ENCODE measurements at regions not wholly inside any gene's neighbourhood (a gene's known extent, or its start where the extent isn't known, plus 50 kb on each side); places are given as distances from the start of the nearest gene placed in this dataset. TPM values are rescaled to one million over a fixed set of nuclear protein-coding genes. Genes with fewer than 3 reads are reported as not detected.

Small RNAs in the stretch of these regions (microRNA-seq; reads per million reads assigned to microRNA genes)
- not detected for gene MIR4277 (ENCODE audit: borderline microRNAs expressed, borderline number of aligned reads, borderline replicate concordance)
